WTC11 (cell line): ENCODE measurements at regions not wholly inside any gene's neighbourhood (a gene's known extent, or its start where the extent isn't known, plus 50 kb on each side); places are given as distances from the start of the nearest gene placed in this dataset.

Source experiments
- ATAC-seq: fragments of 200-7000 bp; cut with Tn5 transposase; 2 replicates; pipeline ENCODE4 v1.10.0; 2021; ENCODE audit warnings: mild to moderate bottlenecking, moderate library complexity
- CTCF ChIA-PET: fragments of 300-600 bp; sonication (Branson Sonifier 250); formaldehyde crosslinking; loops from one replicate; lab custom pipeline; 2021; ENCODE audit warnings: antibody characterized with exemption; lab: Charles Lee
- POLR2A ChIA-PET: fragments of 350-600 bp; sonication (Branson Sonifier 250); formaldehyde crosslinking; loops from one replicate; lab custom pipeline; 2021; ENCODE audit warnings: antibody characterized with exemption; lab: Charles Lee
- DNase-seq: peaks from one replicate; pipeline ENCODE4 v3.0.0; 2021; ENCODE audit warnings: low spot score
- H3K27ac Mint-ChIP-seq: 2 replicates; pipeline ENCODE4 v1.8.0; 2021; ENCODE audit warnings: mixed read lengths
- H3K27me3 Mint-ChIP-seq: 2 replicates; pipeline ENCODE4 v1.8.0; 2021; ENCODE audit warnings: low read depth, mild to moderate bottlenecking, moderate library complexity, mixed read lengths
- H3K36me3 Mint-ChIP-seq: 2 replicates; pipeline ENCODE4 v1.8.0; 2021; ENCODE audit warnings: mixed read lengths
- H3K4me1 Mint-ChIP-seq: 2 replicates; pipeline ENCODE4 v1.8.0; 2022; ENCODE audit warnings: mixed read lengths
- H3K4me3 Mint-ChIP-seq: 2 replicates; pipeline ENCODE4 v1.8.0; 2021; ENCODE audit warnings: mild to moderate bottlenecking, moderate library complexity, mixed read lengths
- H3K9me3 Mint-ChIP-seq: 2 replicates; pipeline ENCODE4 v1.8.0; 2021; ENCODE audit warnings: mixed read lengths
- ATF6 ChIP-seq: sonication (generic); formaldehyde crosslinking; IDR thresholded peaks from 2 replicates; pipeline ENCODE4 v1.8.1; 2023; ENCODE audit warnings: mild to moderate bottlenecking, missing genetic modification reagents
- CBFB ChIP-seq: sonication (generic); formaldehyde crosslinking; IDR thresholded peaks from 2 replicates; pipeline ENCODE4 v1.8.1; 2022; ENCODE audit warnings: mild to moderate bottlenecking, low read depth, missing genetic modification reagents
- CREB1 ChIP-seq: sonication (generic); formaldehyde crosslinking; IDR thresholded peaks from 2 replicates; pipeline ENCODE4 v1.8.0; 2023; ENCODE audit warnings: mild to moderate bottlenecking, missing genetic modification reagents
- E2F5 ChIP-seq: sonication (generic); formaldehyde crosslinking; IDR thresholded peaks from 2 replicates; pipeline ENCODE4 v1.8.1; 2022; ENCODE audit warnings: mild to moderate bottlenecking, moderate library complexity, missing genetic modification reagents
- ELF4 ChIP-seq: sonication (generic); formaldehyde crosslinking; IDR thresholded peaks from 2 replicates; pipeline ENCODE4 v1.8.1; 2022; ENCODE audit warnings: low read depth, mild to moderate bottlenecking, moderate library complexity, missing genetic modification reagents
- ERG ChIP-seq: fragments of 250-450 bp; sonication (Bioruptor Pico); IDR thresholded peaks from 2 replicates; pipeline ENCODE4 v1.8.0; 2021; ENCODE audit warnings: mild to moderate bottlenecking
- FOXJ3 ChIP-seq: sonication (generic); formaldehyde crosslinking; IDR thresholded peaks from 2 replicates; pipeline ENCODE4 v1.9.0; 2021; ENCODE audit warnings: missing genetic modification reagents, mild to moderate bottlenecking, borderline replicate concordance
- FOXK1 ChIP-seq: sonication (generic); formaldehyde crosslinking; IDR thresholded peaks from 2 replicates; pipeline ENCODE4 v1.8.0; 2022; ENCODE audit warnings: mild to moderate bottlenecking, moderate library complexity, missing genetic modification reagents
- GTF2I ChIP-seq: fragments of 250-450 bp; sonication (Bioruptor Pico); conservative IDR thresholded peaks from 2 replicates; pipeline ENCODE4 v1.4.0; 2021; ENCODE audit warnings: mild to moderate bottlenecking
- HMGXB4 ChIP-seq: sonication (generic); formaldehyde crosslinking; IDR thresholded peaks from 2 replicates; pipeline ENCODE4 v1.8.1; 2023; ENCODE audit warnings: mild to moderate bottlenecking, moderate library complexity, missing genetic modification reagents
- MXD4 ChIP-seq: fragments of 250-450 bp; sonication (Bioruptor Pico); IDR thresholded peaks from 2 replicates; pipeline ENCODE4 v1.8.0; 2021; ENCODE audit warnings: mild to moderate bottlenecking, moderate library complexity, borderline replicate concordance
- NR2C2 ChIP-seq: sonication (generic); formaldehyde crosslinking; IDR thresholded peaks from 2 replicates; pipeline ENCODE4 v1.8.0; 2022; ENCODE audit warnings: mild to moderate bottlenecking, missing genetic modification reagents
- NR3C1 ChIP-seq: sonication (generic); formaldehyde crosslinking; conservative IDR thresholded peaks from 2 replicates; pipeline ENCODE4 v1.8.1; 2023; ENCODE audit warnings: low read depth, mild to moderate bottlenecking, missing genetic modification reagents
- RELA ChIP-seq: sonication (generic); formaldehyde crosslinking; IDR thresholded peaks from 2 replicates; pipeline ENCODE4 v1.8.1; 2022; ENCODE audit warnings: missing genetic modification reagents, mild to moderate bottlenecking, borderline replicate concordance
- RORB ChIP-seq: fragments of 250-450 bp; sonication (Bioruptor Pico); IDR thresholded peaks from 2 replicates; pipeline ENCODE4 v1.9.0; 2021; ENCODE audit warnings: mild to moderate bottlenecking
- SMAD4 ChIP-seq: sonication (generic); formaldehyde crosslinking; IDR thresholded peaks from 2 replicates; pipeline ENCODE4 v1.8.0; 2022; ENCODE audit warnings: mild to moderate bottlenecking, missing genetic modification reagents
- TCF7 ChIP-seq: sonication (generic); formaldehyde crosslinking; IDR thresholded peaks from 2 replicates; pipeline ENCODE4 v1.8.0; 2022; ENCODE audit warnings: mild to moderate bottlenecking, low read depth, missing genetic modification reagents, moderate library complexity
- ZNF121 ChIP-seq: sonication (generic); formaldehyde crosslinking; IDR thresholded peaks from 2 replicates; pipeline ENCODE4 v1.8.0; 2023; ENCODE audit warnings: missing genetic modification reagents
- ZNF138 ChIP-seq: sonication (generic); formaldehyde crosslinking; conservative IDR thresholded peaks from 2 replicates; pipeline ENCODE4 v1.8.1; 2022; ENCODE audit warnings: mild to moderate bottlenecking, moderate library complexity, missing genetic modification reagents
- ZNF512 ChIP-seq: sonication (generic); formaldehyde crosslinking; IDR thresholded peaks from 2 replicates; pipeline ENCODE4 v1.8.1; 2022; ENCODE audit warnings: missing genetic modification reagents, borderline replicate concordance

- H3K27me3 Mint-ChIP-seq = no peaks in the 10 kb centered on the region; the same call in 1 of the 2 replicates
- TF ChIP-seq ERG (CRISPR knock-in tag) (no peak), FOXK1 (CRISPR knock-in tag) (no peak), GTF2I (CRISPR knock-in tag) (no peak), ZNF138 (CRISPR knock-in tag) (no peak), NR3C1 (CRISPR knock-in tag) (no peak)
- peaks cover 7% of the 10 kb centered on the region for H3K4me1 Mint-ChIP-seq
- POLR2A ChIA-PET = no interaction called here
- no peak for ATAC-seq
- peaks cover 14% of the 10 kb centered on the region for H3K36me3 Mint-ChIP-seq
- CTCF ChIA-PET = no interaction called here
- H3K9me3 Mint-ChIP-seq = peaks cover 26% of the 10 kb centered on the region
- DNase-seq = no peak
- H3K4me3 Mint-ChIP-seq = no peak overlapping the region
- H3K27ac Mint-ChIP-seq = no peak overlapping the region
Measured at GRCh38 chr19:23505738-23506137, 110.5 kb upstream of the ZNF91 start.

GRCh38 chr19:23482829-23483228 is 87.6 kb upstream of the ZNF91 start:
- Mint-ChIP-seq H3K9me3 (peaks cover 94% of the 10 kb centered on the region), H3K27me3 (peaks cover 15% of the 10 kb centered on the region), H3K36me3 (peaks cover 55% of the 10 kb centered on the region), H3K4me3 (no peak overlapping the region), H3K27ac (no peak overlapping the region), H3K4me1 (no peaks in the 10 kb centered on the region; the same call in 1 of the 2 replicates)
- no peak for TF ChIP-seq ELF4 (CRISPR knock-in tag)
- TF ChIP-seq NR2C2 (CRISPR knock-in tag) = no peak
- TF ChIP-seq E2F5 (CRISPR knock-in tag) = no peak
- TF ChIP-seq SMAD4 (CRISPR knock-in tag) = no peak
- TF ChIP-seq RORB (CRISPR knock-in tag) = no peak
- no peak for TF ChIP-seq RELA (CRISPR knock-in tag)
- TF ChIP-seq FOXJ3 (CRISPR knock-in tag) = no peak
- TF ChIP-seq CBFB (CRISPR knock-in tag) = no peak
- TF ChIP-seq ATF6 (CRISPR knock-in tag) = no peak
- no peak for TF ChIP-seq ZNF121 (CRISPR knock-in tag)
- no peak for TF ChIP-seq MXD4
- no peak for TF ChIP-seq ZNF512 (CRISPR knock-in tag)
- no peak for TF ChIP-seq TCF7 (CRISPR knock-in tag)
- no peak for TF ChIP-seq HMGXB4 (CRISPR knock-in tag)
- no peak for TF ChIP-seq CREB1 (CRISPR knock-in tag)
- POLR2A ChIA-PET = no interaction called here
- no peak for ATAC-seq
- DNase-seq = no peak
- CTCF ChIA-PET = no interaction called here
